ENCODE measurements at regions not wholly inside any gene's neighbourhood (a gene's known extent, or its start where the extent isn't known, plus 50 kb on each side); places are given as distances from the start of the nearest gene placed in this dataset.

GRCh38 chr16:35685085-35685484 is 2225.7 kb downstream of the TP53TG3F start:
- no peaks in the 10 kb centered on the region for H3K27me3 Mint-ChIP-seq (ENCODE audit: low read depth)
- no peak for TF ChIP-seq CTCF (IDR thresholded peaks at IDR 0.05; ENCODE audit: unreplicated experiment in 3 of 3)
- H3K9me3 Mint-ChIP-seq, result peaks cover 56% of the 10 kb centered on the region
- no peak overlapping the region for H3K4me3 Mint-ChIP-seq
- H3K36me3 Mint-ChIP-seq (ENCODE audit: low read depth), result no peaks in the 10 kb centered on the region
- no peaks in the 10 kb centered on the region for H3K4me1 Mint-ChIP-seq
- no peak overlapping the region for H3K27ac Mint-ChIP-seq

- H3K27ac Mint-ChIP-seq, result no peak overlapping the region
- TF ChIP-seq CTCF (IDR thresholded peaks at IDR 0.05; ENCODE audit: unreplicated experiment in 3 of 3), result no peak
- no peaks in the 10 kb centered on the region for H3K36me3 Mint-ChIP-seq (ENCODE audit: low read depth)
- no peaks in the 10 kb centered on the region for H3K27me3 Mint-ChIP-seq (ENCODE audit: low read depth)
- no peak overlapping the region for H3K4me3 Mint-ChIP-seq
- no peaks in the 10 kb centered on the region for H3K4me1 Mint-ChIP-seq
- peaks cover 71% of the 10 kb centered on the region for H3K9me3 Mint-ChIP-seq
Observed at GRCh38 chr16:35686595-35686994, 2227.2 kb downstream of the TP53TG3F start.

- Mint-ChIP-seq H3K36me3 (ENCODE audit: low read depth) (no peaks in the 10 kb centered on the region), H3K27ac (no peak overlapping the region), H3K4me3 (no peak overlapping the region), H3K27me3 (ENCODE audit: low read depth) (no peaks in the 10 kb centered on the region), H3K9me3 (peaks cover 75% of the 10 kb centered on the region), H3K4me1 (no peaks in the 10 kb centered on the region)
- no peak for TF ChIP-seq CTCF (IDR thresholded peaks at IDR 0.05; ENCODE audit: unreplicated experiment in 3 of 3)
Observed at GRCh38 chr16:35687071-35687470, 2227.7 kb downstream of the TP53TG3F start.

- TF ChIP-seq CTCF (IDR thresholded peaks at IDR 0.05; ENCODE audit: unreplicated experiment in 3 of 3), result no peak
- H3K4me3 Mint-ChIP-seq, result no peak overlapping the region
- H3K9me3 Mint-ChIP-seq, result peaks cover 82% of the 10 kb centered on the region
- no peaks in the 10 kb centered on the region for H3K27me3 Mint-ChIP-seq (ENCODE audit: low read depth)
- no peaks in the 10 kb centered on the region for H3K4me1 Mint-ChIP-seq
- H3K36me3 Mint-ChIP-seq (ENCODE audit: low read depth), result no peaks in the 10 kb centered on the region
- H3K27ac Mint-ChIP-seq, result no peak overlapping the region
Observed at GRCh38 chr16:35687781-35688180, 2228.4 kb downstream of the TP53TG3F start.

- Mint-ChIP-seq H3K4me1 (no peaks in the 10 kb centered on the region), H3K27ac (no peak overlapping the region), H3K9me3 (peaks cover 88% of the 10 kb centered on the region), H3K27me3 (ENCODE audit: low read depth) (no peaks in the 10 kb centered on the region), H3K36me3 (ENCODE audit: low read depth) (no peaks in the 10 kb centered on the region), H3K4me3 (no peak overlapping the region)
- no peak for TF ChIP-seq CTCF (IDR thresholded peaks at IDR 0.05; ENCODE audit: unreplicated experiment in 3 of 3)
Observed at GRCh38 chr16:35689764-35690163, 2230.4 kb downstream of the TP53TG3F start.

GRCh38 chr16:35690413-35690812 is 2231.0 kb downstream of the TP53TG3F start:
- Mint-ChIP-seq H3K4me3 (no peak overlapping the region), H3K27ac (no peak overlapping the region), H3K36me3 (ENCODE audit: low read depth) (no peaks in the 10 kb centered on the region), H3K27me3 (ENCODE audit: low read depth) (no peaks in the 10 kb centered on the region), H3K4me1 (no peaks in the 10 kb centered on the region), H3K9me3 (peaks cover 90% of the 10 kb centered on the region)
- no peak for TF ChIP-seq CTCF (IDR thresholded peaks at IDR 0.05; ENCODE audit: unreplicated experiment in 3 of 3)

Measured in nephron (organoid).